ENCODE measurements at regions not wholly inside any gene's neighbourhood (a gene's known extent, or its start where the extent isn't known, plus 50 kb on each side); places are given as distances from the start of the nearest gene placed in this dataset.

DNA sequence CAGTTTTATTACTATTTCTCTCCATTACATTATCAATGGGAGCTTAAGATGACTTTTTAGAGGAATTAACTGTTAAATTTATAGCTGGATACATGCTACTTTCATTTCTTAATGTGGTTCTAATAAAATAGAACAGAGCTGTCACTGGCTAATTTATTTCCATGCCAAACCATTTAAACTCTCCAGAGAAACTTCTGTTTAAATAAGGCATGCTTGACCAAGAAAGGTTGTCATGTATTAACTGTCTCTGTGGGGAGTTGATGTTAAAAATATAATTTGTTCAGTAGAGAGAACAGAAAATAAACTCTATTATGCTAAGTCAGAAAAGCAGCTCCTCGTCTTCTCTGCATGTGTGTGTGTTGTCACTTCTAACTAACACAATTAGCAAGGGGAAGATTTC is 447.4 kb downstream of the SLC16A7 start:
- TF ChIP-seq, protein P1, sequence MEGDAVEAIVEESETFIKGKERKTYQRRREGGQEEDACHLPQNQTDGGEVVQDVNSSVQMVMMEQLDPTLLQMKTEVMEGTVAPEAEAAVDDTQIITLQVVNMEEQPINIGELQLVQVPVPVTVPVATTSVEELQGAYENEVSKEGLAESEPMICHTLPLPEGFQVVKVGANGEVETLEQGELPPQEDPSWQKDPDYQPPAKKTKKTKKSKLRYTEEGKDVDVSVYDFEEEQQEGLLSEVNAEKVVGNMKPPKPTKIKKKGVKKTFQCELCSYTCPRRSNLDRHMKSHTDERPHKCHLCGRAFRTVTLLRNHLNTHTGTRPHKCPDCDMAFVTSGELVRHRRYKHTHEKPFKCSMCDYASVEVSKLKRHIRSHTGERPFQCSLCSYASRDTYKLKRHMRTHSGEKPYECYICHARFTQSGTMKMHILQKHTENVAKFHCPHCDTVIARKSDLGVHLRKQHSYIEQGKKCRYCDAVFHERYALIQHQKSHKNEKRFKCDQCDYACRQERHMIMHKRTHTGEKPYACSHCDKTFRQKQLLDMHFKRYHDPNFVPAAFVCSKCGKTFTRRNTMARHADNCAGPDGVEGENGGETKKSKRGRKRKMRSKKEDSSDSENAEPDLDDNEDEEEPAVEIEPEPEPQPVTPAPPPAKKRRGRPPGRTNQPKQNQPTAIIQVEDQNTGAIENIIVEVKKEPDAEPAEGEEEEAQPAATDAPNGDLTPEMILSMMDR (IDR thresholded peaks at IDR 0.05) = no peak
- TF ChIP-seq POLR2A (IDR thresholded peaks at IDR 0.05) = no peak

Data from right lobe of liver (tissue), 4 donors.